ENCODE measurements at regions not wholly inside any gene's neighbourhood (a gene's known extent, or its start where the extent isn't known, plus 50 kb on each side); places are given as distances from the start of the nearest gene placed in this dataset.

DNA sequence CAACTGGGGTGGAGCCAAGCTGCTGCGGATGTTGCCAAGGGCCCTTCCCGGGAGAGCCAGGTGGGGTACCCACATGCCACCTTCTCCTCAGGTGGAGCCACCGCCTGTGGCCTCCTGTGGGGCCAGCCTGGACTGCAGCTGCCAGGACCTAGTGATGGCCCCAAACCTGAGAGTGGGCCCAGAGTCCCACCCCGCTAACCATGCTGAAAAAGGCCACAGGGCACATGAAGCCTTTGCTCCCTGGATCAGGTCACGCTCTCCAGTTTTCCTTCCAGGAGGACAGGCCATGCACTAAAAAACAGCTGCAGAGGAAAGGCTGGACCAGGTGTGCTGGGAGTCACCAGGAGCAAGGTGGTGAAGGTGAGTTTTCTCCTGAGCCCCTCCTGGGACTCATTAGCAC lies 73.9 kb upstream of the SLC22A16 start:
- POLR2A ChIA-PET: interaction anchor here (1.7 kb wide), 1 partner anchor 12 kb away, joined by 4 read pairs; no protein-coding TSS in a partner anchor
- Histone ChIP-seq H2AFZ (ENCODE audit: low read depth, low read length) (no peak overlapping the region), H3K27me3 (ENCODE audit: control insufficient read depth in 2 of 2, insufficient read depth in 2 of 2, low read length in 2 of 2) (peaks cover 6 to 22% of the 10 kb centered on the region in 2 experiments; a peak in 4 of 5 replicates), H3K9ac (ENCODE audit: insufficient read depth in 1 of 2, low read depth in 2 of 2, low read length in 2 of 2) (no peak overlapping the region), H3K4me2 (ENCODE audit: insufficient read depth, low read length) (no peak overlapping the region), H3K4me1 (replicated peaks in 1 of 2; ENCODE audit: control insufficient read depth in 2 of 2, insufficient read depth in 2 of 2, low read length in 2 of 2) (no peaks in the 10 kb centered on the region), H3K9me3 (replicated peaks; ENCODE audit: control insufficient read depth, insufficient read depth, low read depth, low read length) (peaks cover 5% of the 10 kb centered on the region), H3K79me2 (ENCODE audit: control insufficient read depth, insufficient read depth, low read length) (no peaks in the 10 kb centered on the region), H3K9me1 (ENCODE audit: control insufficient read depth, insufficient read depth, low read length) (no peaks in the 10 kb centered on the region), H3K36me3 (ENCODE audit: control insufficient read depth, insufficient read depth, low read length) (no peaks in the 10 kb centered on the region), H3K4me3 (no peak overlapping the region), H3K27ac (ENCODE audit: extremely low read depth, low read depth, low read length) (no peak overlapping the region), H4K20me1 (replicated peaks; ENCODE audit: control insufficient read depth, insufficient read depth, low read length) (no peaks in the 10 kb centered on the region)
- no TSS peak for BruUV-seq (replicated peaks)
- in situ Hi-C loops (cut with MboI) (no loop called here), intact Hi-C loops (cut with micrococcal nuclease) (no loop called here)
- DNase-seq (ENCODE audit: extremely low read depth in 1 of 4, low spot score in 3 of 4) (no peak), ATAC-seq (no peak), FAIRE-seq (no peak)
- TF ChIP-seq SRSF1 (IDR thresholded peaks at IDR 0.05; ENCODE audit: low read depth, low read length) (no peak), PPARD (CRISPR knock-in tag; IDR thresholded peaks at IDR 0.05) (no peak), XRCC3 (IDR thresholded peaks at IDR 0.05) (no peak), TEAD1 (CRISPR knock-in tag; IDR thresholded peaks at IDR 0.05) (no peak), ZNF445 (CRISPR knock-in tag; IDR thresholded peaks at IDR 0.05; ENCODE audit: low read depth) (no peak), BRF1 (IDR thresholded peaks at IDR 0.05; ENCODE audit: borderline replicate concordance, extremely low read depth, insufficient read length) (no peak), TARDBP (IDR thresholded peaks at IDR 0.05) (no peak)
- TF ChIP-seq, protein P1, sequence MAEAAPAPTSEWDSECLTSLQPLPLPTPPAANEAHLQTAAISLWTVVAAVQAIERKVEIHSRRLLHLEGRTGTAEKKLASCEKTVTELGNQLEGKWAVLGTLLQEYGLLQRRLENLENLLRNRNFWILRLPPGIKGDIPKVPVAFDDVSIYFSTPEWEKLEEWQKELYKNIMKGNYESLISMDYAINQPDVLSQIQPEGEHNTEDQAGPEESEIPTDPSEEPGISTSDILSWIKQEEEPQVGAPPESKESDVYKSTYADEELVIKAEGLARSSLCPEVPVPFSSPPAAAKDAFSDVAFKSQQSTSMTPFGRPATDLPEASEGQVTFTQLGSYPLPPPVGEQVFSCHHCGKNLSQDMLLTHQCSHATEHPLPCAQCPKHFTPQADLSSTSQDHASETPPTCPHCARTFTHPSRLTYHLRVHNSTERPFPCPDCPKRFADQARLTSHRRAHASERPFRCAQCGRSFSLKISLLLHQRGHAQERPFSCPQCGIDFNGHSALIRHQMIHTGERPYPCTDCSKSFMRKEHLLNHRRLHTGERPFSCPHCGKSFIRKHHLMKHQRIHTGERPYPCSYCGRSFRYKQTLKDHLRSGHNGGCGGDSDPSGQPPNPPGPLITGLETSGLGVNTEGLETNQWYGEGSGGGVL (CRISPR knock-in tag; IDR thresholded peaks at IDR 0.05): no peak
- TF ChIP-seq, protein P2, sequence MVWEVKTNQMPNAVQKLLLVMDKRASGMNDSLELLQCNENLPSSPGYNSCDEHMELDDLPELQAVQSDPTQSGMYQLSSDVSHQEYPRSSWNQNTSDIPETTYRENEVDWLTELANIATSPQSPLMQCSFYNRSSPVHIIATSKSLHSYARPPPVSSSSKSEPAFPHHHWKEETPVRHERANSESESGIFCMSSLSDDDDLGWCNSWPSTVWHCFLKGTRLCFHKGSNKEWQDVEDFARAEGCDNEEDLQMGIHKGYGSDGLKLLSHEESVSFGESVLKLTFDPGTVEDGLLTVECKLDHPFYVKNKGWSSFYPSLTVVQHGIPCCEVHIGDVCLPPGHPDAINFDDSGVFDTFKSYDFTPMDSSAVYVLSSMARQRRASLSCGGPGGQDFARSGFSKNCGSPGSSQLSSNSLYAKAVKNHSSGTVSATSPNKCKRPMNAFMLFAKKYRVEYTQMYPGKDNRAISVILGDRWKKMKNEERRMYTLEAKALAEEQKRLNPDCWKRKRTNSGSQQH (CRISPR knock-in tag; IDR thresholded peaks at IDR 0.05): no peak
- WGBS (ENCODE audit: insufficient coverage, low coverage, missing lambda C conversion rate): 3% methylated on average over 5 of the region's 5 CpGs
- CTCF ChIA-PET (ENCODE audit: low intra/inter-chr PET ratio): no interaction called here

Data from K562 (cell line).